ENCODE measurements at regions not wholly inside any gene's neighbourhood (a gene's known extent, or its start where the extent isn't known, plus 50 kb on each side); places are given as distances from the start of the nearest gene placed in this dataset.
"Not testable (repeated sequence)": the region's sequence is repeated elsewhere in the genome, so short reads cannot be mapped to it uniquely, and the experiment has no call there.

- DNase-seq (ENCODE audit: low read depth) = no peak
- TF ChIP-seq CTCF (conservative IDR thresholded peaks at IDR 0.05; ENCODE audit: control insufficient read depth, insufficient read depth, low read depth, low read length) = no peak
- no peak overlapping the region for H3K4me3 ChIP-seq (ENCODE audit: control insufficient read depth, low read depth, low read length)
Observed at GRCh38 chr9:28135549-28135948, 562.3 kb upstream of the C9orf72 start.

GRCh38 chr9:28136113-28136512 lies 562.8 kb upstream of the C9orf72 start:
- TF ChIP-seq CTCF (conservative IDR thresholded peaks at IDR 0.05; ENCODE audit: control insufficient read depth, insufficient read depth, low read depth, low read length) = no peak
- no peak overlapping the region for H3K4me3 ChIP-seq (ENCODE audit: control insufficient read depth, low read depth, low read length)
- DNase-seq (ENCODE audit: low read depth) = no peak

GRCh38 chr9:28147430-28147829 lies 574.1 kb upstream of the C9orf72 start:
- DNase-seq (ENCODE audit: low read depth) = not testable (repeated sequence)

GRCh38 chr9:28147923-28148597 lies 574.8 kb upstream of the C9orf72 start:
- not testable (repeated sequence) for H3K4me3 ChIP-seq (ENCODE audit: control insufficient read depth, low read depth, low read length); DNase-seq (ENCODE audit: low read depth)

More at GRCh38 chr9:28147430-28147829, 574.1 kb upstream of the C9orf72 start:
- not testable (repeated sequence) for H3K4me3 ChIP-seq (ENCODE audit: control insufficient read depth, low read depth, low read length)

GRCh38 chr9:28149361-28150050 lies 576.2 kb upstream of the C9orf72 start:
- not testable (repeated sequence) for H3K4me3 ChIP-seq (ENCODE audit: control insufficient read depth, low read depth, low read length); DNase-seq (ENCODE audit: low read depth)

- no peak for TF ChIP-seq CTCF (conservative IDR thresholded peaks at IDR 0.05; ENCODE audit: control insufficient read depth, insufficient read depth, low read depth, low read length)
- no peak overlapping the region for H3K4me3 ChIP-seq (ENCODE audit: control insufficient read depth, low read depth, low read length)
- DNase-seq (ENCODE audit: low read depth) = no peak
Observed at GRCh38 chr9:28155067-28155466, 581.8 kb upstream of the C9orf72 start.

- H3K4me3 ChIP-seq (ENCODE audit: control insufficient read depth, low read depth, low read length) = no peak overlapping the region
- no peak for DNase-seq (ENCODE audit: low read depth)
- no peak for TF ChIP-seq CTCF (conservative IDR thresholded peaks at IDR 0.05; ENCODE audit: control insufficient read depth, insufficient read depth, low read depth, low read length)
Observed at GRCh38 chr9:28155671-28156070, 582.4 kb upstream of the C9orf72 start.

GRCh38 chr9:28158451-28158850 lies 585.2 kb upstream of the C9orf72 start:
- no peak overlapping the region for H3K4me3 ChIP-seq (ENCODE audit: control insufficient read depth, low read depth, low read length)
- no peak for DNase-seq (ENCODE audit: low read depth)
- TF ChIP-seq CTCF (conservative IDR thresholded peaks at IDR 0.05; ENCODE audit: control insufficient read depth, insufficient read depth, low read depth, low read length) = no peak
